Umbilical cord (tissue), 1 donor: ENCODE measurements at regions not wholly inside any gene's neighbourhood (a gene's known extent, or its start where the extent isn't known, plus 50 kb on each side); places are given as distances from the start of the nearest gene placed in this dataset.
"Not testable (repeated sequence)": the region's sequence is repeated elsewhere in the genome, so short reads cannot be mapped to it uniquely, and the experiment has no call there.

ENCODE experiments used
- DNase-seq: peaks from one replicate; pipeline ENCODE4 v3.0.0-alpha.2; 2015; ENCODE audit warnings: low spot score

- DNase-seq = peak; percentile 40
Observed at GRCh38 chr18:22813648-22814328, 119.3 kb upstream of the RBBP8 start.

- DNase-seq = no peak
Observed at GRCh38 chr18:22814329-22814703, 118.8 kb upstream of the RBBP8 start.

GRCh38 chr18:22816266-22817176 lies 116.6 kb upstream of the RBBP8 start:
- no peak for DNase-seq

- DNase-seq = no peak
Observed at GRCh38 chr18:22817844-22818243, 115.3 kb upstream of the RBBP8 start.

- DNase-seq = no peak
Observed at GRCh38 chr18:22822024-22822423, 111.1 kb upstream of the RBBP8 start.

GRCh38 chr18:22822841-22823508 lies 110.2 kb upstream of the RBBP8 start:
- no peak for DNase-seq

- DNase-seq = no peak
Observed at GRCh38 chr18:22826726-22827125, 106.4 kb upstream of the RBBP8 start.

GRCh38 chr18:22827216-22827615 lies 105.9 kb upstream of the RBBP8 start:
- DNase-seq = no peak

- DNase-seq = no peak
Observed at GRCh38 chr18:22827741-22828140, 105.4 kb upstream of the RBBP8 start.

- no peak for DNase-seq
Observed at GRCh38 chr18:22828171-22828570, 105.0 kb upstream of the RBBP8 start.

GRCh38 chr18:22828583-22828982 lies 104.5 kb upstream of the RBBP8 start:
- DNase-seq = not testable (repeated sequence)

- no peak for DNase-seq
Observed at GRCh38 chr18:22829781-22830180, 103.3 kb upstream of the RBBP8 start.

- DNase-seq = no peak
Observed at GRCh38 chr18:22830511-22830910, 102.6 kb upstream of the RBBP8 start.

GRCh38 chr18:22831441-22831904 lies 101.7 kb upstream of the RBBP8 start:
- DNase-seq = no peak

GRCh38 chr18:22836932-22837331 lies 96.2 kb upstream of the RBBP8 start:
- no peak for DNase-seq

GRCh38 chr18:22838221-22838620 lies 94.9 kb upstream of the RBBP8 start:
- peak; percentile 20 for DNase-seq

- DNase-seq = peak; percentile 64
Observed at GRCh38 chr18:22838639-22839277, 94.4 kb upstream of the RBBP8 start.

- DNase-seq = peak; percentile 58
Observed at GRCh38 chr18:22839340-22839821, 93.7 kb upstream of the RBBP8 start.

GRCh38 chr18:22840606-22841144 lies 92.5 kb upstream of the RBBP8 start:
- DNase-seq = no peak

- no peak for DNase-seq
Observed at GRCh38 chr18:22841840-22842239, 91.3 kb upstream of the RBBP8 start.

GRCh38 chr18:22844190-22844589 lies 88.9 kb upstream of the RBBP8 start:
- DNase-seq = no peak
